ENCODE measurements at regions not wholly inside any gene's neighbourhood (a gene's known extent, or its start where the extent isn't known, plus 50 kb on each side); places are given as distances from the start of the nearest gene placed in this dataset.

GRCh38 chrX:38856670-38857265 lies 55.5 kb downstream of the MID1IP1 start:
- 80 to 98% (median 92%) methylated on average over 4 of the region's 4 CpGs for WGBS, 5 donors
- H3K4me3 ChIP-seq: no peak overlapping the region
- no peak overlapping the region for H3K27ac ChIP-seq
- H3K4me1 ChIP-seq: no peaks in the 10 kb centered on the region
- DNase-seq: no peak
- intact Hi-C loops (cut with DNase I; ENCODE audit: low total_unique reads): no loop called here
- peaks cover 0 to 3% (median 0%) of the 10 kb centered on the region in 8 donors for H3K9me3 ChIP-seq
- H3K36me3 ChIP-seq: no peaks in the 10 kb centered on the region
- TF ChIP-seq POLR2AphosphoS5 (IDR thresholded peaks at IDR 0.05): no peak
- TF ChIP-seq CTCF (IDR thresholded peaks at IDR 0.05 in 8 of 11, conservative IDR thresholded peaks at IDR 0.05 in 3 of 11): no peak
- TF ChIP-seq POLR2A (IDR thresholded peaks at IDR 0.05): no peak
- peaks cover 0 to 6% (median 0%) of the 10 kb centered on the region in 7 donors for H3K27me3 ChIP-seq (replicated peaks in 1 of 7)

GRCh38 chrX:38857736-38858523 lies 56.7 kb downstream of the MID1IP1 start:
- intact Hi-C loops (cut with DNase I; ENCODE audit: low total_unique reads): no loop called here
- no peak for TF ChIP-seq POLR2A (IDR thresholded peaks at IDR 0.05)
- no peak for TF ChIP-seq POLR2AphosphoS5 (IDR thresholded peaks at IDR 0.05)
- TF ChIP-seq CTCF (IDR thresholded peaks at IDR 0.05 in 8 of 11, conservative IDR thresholded peaks at IDR 0.05 in 3 of 11): no peak
- no peak overlapping the region for H3K4me3 ChIP-seq
- H3K9me3 ChIP-seq: no peaks in the 10 kb centered on the region
- WGBS, 5 donors: 61 to 93% (median 84%) methylated on average over 5 of the region's 5 CpGs
- H3K27me3 ChIP-seq (replicated peaks in 1 of 7): no peaks in the 10 kb centered on the region
- no peaks in the 10 kb centered on the region for H3K4me1 ChIP-seq
- no peak for DNase-seq
- H3K36me3 ChIP-seq: no peaks in the 10 kb centered on the region
- H3K27ac ChIP-seq: no peak overlapping the region

GRCh38 chrX:38859602-38860001 lies 58.3 kb downstream of the MID1IP1 start:
- intact Hi-C loops (cut with DNase I; ENCODE audit: low total_unique reads): no loop called here
- H3K27ac ChIP-seq: no peak overlapping the region
- TF ChIP-seq POLR2A (IDR thresholded peaks at IDR 0.05) (no peak), POLR2AphosphoS5 (IDR thresholded peaks at IDR 0.05) (no peak), CTCF (IDR thresholded peaks at IDR 0.05 in 8 of 11, conservative IDR thresholded peaks at IDR 0.05 in 3 of 11) (no peak)

More at GRCh38 chrX:38859602-38860001, 58.3 kb downstream of the MID1IP1 start:
- DNase-seq: no peak
- Histone ChIP-seq H3K4me3 (no peak overlapping the region), H3K36me3 (no peaks in the 10 kb centered on the region), H3K27me3 (replicated peaks in 1 of 7) (no peaks in the 10 kb centered on the region), H3K9me3 (no peaks in the 10 kb centered on the region), H3K4me1 (no peaks in the 10 kb centered on the region)

Measured in spleen (tissue), 11 donors.